SK-MEL-5 (cell line): ENCODE measurements at regions not wholly inside any gene's neighbourhood (a gene's known extent, or its start where the extent isn't known, plus 50 kb on each side); places are given as distances from the start of the nearest gene placed in this dataset.

Experiments used
- DNase-seq: peaks from one replicate; pipeline ENCODE4 v3.0.0-alpha.2; 2016; ENCODE audit warnings: low read depth, low spot score
- in situ Hi-C: cut with HindIII; loops from 2 replicates; pipeline ENCODE4 v1.10.0; 2016; ENCODE audit warnings: low sequenced_read_pairs, high pct_unique_total_duplicates, low pct_unique_long_range_greater_than_20kb

DNA sequence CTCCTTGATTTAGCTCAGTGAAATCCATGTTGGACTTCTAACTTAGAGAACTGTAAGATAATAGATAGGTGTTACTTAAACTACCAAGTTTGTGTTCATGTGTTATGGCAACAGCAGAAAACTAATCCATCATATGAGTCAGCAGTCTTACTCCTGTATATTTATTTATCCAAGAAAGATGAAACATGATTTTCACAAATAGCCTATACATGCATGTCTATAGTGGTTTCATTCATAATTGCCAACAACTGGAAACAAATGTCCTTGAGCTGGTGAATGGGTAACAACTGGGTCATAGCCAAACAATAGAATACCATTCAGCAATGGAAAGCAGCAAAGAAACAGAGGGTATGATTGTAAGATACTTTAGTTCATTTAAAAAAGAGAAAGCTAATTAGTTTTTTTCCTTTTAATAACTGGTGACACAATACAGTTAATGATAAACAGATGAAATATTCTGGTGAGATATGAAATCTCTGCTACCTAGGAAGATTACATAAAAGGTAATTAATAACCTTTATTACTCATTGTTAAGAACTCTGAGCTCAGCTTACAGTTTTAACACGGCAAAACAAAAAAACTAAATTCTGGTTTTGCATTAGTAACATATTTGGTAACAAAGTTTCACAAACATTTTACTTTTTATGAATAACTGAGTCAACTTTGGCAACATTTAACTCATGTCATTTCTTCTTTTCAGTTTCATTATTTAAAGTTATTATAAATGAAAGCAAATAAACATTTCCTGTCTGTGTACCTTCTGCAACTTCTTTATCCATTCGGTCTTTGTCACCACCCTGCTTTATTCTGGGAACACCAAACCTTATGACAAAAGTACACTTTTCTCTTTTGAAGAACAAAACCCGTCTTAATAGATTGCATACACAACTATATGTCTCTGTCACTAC is 181.3 kb downstream of the LIG4 start:
- in situ Hi-C loops = no loop called here
- no peak for DNase-seq

DNA sequence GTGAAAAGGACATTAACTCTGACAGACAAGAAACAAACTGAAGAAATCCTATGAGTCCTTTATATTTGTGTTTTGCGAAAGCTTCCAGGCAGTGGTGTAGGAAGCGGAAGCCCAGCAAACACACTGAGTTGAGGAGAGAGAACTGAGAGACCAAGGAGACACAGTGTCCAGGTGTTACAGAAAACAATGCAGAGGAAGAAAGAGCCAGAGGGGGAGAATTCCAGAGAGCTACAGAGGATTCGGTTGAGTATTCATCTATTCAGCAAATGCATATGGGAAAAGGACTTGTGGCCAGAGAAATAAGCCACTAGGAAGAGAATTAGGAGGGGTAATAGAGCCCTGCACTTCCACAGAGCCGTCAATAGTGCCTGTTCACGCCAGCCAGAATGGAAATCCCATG is 183.5 kb downstream of the LIG4 start:
- DNase-seq = no peak
- in situ Hi-C loops = no loop called here

DNA sequence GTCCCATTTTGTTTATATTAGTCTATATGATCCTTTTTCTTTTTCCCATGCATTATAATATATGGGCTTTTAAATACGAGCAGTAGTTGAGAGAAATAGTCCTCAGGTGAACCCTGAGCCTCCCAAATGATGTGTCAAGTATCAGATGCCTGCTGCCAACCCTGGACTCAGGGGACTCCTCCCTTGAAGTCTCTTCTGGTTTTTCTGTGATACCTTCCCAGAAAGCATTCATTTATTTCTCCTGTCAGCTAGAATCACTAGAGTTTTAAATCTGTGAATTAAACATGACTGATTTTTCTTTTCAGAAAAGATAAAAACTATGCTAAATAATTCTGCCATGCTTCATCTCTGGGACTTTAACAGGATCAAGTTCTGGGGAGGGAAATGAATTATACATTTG is 184.6 kb downstream of the LIG4 start:
- DNase-seq = no peak
- in situ Hi-C loops = no loop called here

- no peak for DNase-seq
- in situ Hi-C loops = no loop called here
Observed at GRCh38 chr13:108026680-108027410, 188.5 kb downstream of the LIG4 start.

DNA sequence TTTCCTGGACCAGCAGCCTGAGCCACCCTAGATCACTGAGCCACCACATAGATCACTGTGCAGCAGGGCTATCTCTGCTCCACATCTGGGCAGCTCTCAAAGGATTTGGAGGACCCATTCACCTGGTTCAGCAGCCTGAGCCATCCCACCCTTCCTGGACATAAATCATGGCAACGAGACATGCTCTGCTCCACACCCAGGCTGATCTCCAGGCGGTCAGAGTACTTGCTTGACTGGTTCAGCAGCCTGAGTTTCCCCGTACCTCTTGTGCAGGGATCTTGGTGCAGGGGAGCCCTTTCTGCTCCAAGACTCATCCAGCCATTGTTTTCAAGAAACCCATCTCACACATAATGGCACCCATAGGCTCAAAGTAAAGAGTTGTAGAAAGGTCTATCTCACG is 195.3 kb downstream of the LIG4 start:
- in situ Hi-C loops = no loop called here
- no peak for DNase-seq

GRCh38 chr13:108018371-108018870 is 196.9 kb downstream of the LIG4 start:
- no peak for DNase-seq
- in situ Hi-C loops = no loop called here

DNA sequence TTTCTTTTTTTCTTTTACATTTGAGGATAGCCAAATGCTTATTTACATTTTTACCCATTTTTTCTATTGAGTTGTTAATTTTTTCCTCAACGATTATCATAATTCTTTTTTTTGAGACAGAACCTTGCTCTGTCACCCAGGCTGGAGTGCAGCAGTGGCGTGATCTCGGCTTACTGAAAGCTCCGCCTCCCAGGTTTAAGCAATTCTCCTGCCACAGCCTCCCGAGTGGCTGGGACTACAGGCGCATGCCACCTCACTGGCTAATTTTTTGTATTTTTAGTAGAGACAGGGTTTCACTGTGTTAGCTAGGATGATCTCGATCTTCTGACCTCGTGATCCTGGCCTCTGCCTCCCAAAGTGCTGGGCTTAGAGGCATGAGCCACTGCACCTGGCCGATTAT is 208.7 kb downstream of the LIG4 start:
- no peak for DNase-seq
- in situ Hi-C loops = no loop called here

DNA sequence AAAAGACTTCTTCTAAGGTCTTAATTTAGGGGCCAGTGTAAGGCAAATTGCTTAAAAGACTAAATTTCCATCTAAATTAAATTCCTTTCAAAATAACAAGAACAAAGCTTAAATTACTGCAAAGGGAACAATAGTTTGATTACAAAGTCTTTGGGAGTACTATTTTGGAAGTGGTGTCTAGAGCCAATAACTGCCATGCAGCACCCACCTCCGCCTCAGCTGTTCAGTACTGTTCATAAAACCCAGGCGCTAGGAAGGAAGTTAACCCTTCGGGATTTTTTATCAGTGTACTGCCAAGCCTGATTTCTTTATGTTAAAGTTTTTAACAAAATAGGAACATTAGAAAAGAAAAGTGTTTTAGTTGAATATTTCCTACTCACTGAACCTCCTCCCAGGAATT is 210.1 kb downstream of the LIG4 start:
- DNase-seq = no peak
- in situ Hi-C loops = no loop called here

DNA sequence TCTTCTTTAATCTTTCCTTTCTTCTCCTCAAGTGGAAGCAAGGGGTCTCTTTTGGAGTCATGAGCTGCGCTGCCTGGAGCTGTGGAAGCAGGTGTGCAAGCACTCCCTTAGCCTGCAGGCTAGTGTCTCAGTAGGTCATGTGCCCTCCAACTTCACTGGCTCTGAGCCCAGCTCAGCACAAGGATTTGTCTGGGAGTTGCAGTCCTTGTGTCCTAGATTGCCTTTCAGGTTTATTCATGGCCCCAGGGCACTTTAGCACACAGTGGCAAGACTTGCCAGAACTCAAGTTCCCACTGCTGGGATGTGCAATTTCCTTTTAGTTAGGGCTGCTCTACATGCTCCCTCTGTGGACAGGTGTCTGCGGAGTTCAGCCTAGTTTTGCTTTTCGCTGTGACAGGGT is 211.7 kb downstream of the LIG4 start:
- in situ Hi-C loops = no loop called here
- no peak for DNase-seq

DNA sequence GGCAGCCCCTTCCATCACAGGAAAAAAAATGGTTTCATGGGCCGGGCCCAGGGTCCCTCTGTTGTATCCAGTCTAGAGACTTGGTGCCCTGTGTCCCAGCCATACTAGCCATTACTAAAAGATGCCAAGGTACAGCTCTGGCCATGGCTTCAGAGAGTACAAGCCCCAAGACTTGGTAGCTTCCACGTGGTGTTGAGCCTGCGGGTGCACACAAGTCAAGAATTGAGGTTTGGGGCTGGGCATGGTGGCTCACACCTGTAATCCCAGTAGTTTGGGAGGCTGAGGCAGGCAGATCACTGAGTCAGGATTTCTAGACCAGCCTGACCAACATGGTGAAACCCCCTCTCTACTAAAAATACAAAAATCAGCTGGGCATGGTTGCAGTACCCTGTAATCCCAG is 214.3 kb downstream of the LIG4 start:
- no peak for DNase-seq
- in situ Hi-C loops = no loop called here

DNA sequence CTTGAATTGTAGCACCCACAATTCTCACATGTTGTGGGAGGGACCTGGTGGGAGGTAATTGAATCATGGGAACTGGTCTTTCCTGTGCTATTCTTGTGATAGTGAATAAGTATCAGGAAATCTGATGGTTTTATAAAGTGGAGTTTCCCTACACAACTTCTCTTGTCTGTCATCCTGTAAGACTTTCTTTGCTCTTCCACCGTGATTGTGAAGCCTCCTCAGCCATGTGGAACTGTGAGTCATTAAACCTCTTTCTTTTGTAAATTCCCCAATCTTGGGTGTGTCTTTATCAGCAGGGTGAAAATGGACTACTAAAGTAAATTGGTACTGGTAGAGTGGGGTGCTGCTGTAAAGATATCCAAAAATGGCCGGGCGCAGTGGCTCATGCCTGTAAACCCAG is 215.6 kb downstream of the LIG4 start:
- in situ Hi-C loops = no loop called here
- no peak for DNase-seq

DNA sequence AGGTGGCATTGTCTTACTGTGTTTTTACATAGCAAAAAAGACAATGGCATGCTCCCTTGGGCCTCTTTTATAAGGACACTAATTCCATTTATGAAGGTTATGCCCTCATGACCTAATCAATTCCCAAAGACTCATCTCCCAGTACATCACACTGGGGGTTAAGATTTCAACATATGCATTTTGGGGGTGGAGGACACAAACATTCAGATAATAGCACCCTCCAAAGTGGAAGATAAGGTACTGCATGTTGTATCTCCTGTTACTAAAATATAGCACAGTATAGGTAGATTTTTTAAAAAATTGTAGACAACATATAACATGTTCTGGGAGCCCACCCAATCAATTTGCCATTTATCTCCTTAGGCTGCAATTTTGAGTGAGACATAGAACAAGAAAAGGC is 221.2 kb downstream of the LIG4 start:
- no peak for DNase-seq
- in situ Hi-C loops = no loop called here

GRCh38 chr13:107993239-107993949 is 221.9 kb downstream of the LIG4 start:
- peak; percentile 9 for DNase-seq
- in situ Hi-C loops = no loop called here

DNA sequence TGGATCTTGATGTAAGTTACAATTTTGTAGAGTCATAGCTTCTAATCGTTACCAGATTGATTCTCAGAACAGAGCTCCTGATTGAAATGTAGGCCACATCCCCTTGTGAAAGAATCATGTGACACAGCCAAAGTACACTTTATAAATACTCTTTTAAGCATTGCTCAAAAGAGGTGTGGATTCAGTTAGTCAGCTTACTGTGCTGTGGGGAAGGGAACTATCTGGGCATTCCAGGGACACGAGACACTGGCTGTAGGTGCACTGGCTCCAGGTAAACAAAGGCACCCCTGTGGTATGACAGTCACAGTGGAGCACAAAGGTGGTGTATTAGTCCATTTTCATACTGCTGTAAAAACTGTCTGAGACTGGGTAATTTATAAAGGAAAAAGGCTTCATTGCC is 222.8 kb downstream of the LIG4 start:
- DNase-seq = no peak
- in situ Hi-C loops = no loop called here

DNA sequence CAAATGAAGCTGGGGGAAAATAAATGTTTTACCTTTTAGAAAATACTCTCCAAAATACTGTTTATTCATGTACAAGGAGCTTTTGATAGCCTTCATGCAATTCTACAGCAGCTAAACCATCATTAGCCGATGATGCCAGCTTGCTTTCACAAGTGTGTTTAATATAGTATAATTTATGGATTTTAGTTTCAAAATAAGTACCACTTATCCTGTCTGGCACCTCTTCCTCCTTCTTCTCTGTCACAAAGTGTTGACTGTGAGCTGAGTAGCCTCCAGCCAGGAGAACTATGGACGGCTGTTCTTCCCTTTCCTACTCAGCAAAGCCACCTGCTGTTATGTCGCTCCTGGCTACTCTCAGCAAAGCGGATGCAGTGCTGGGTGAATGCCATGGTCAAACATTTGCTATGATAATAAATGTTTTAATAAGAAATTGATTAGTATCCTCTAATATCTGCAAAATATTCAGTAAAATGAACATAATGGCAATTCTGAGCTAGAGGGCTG is 238.2 kb downstream of the LIG4 start:
- in situ Hi-C loops = no loop called here
- DNase-seq = no peak

DNA sequence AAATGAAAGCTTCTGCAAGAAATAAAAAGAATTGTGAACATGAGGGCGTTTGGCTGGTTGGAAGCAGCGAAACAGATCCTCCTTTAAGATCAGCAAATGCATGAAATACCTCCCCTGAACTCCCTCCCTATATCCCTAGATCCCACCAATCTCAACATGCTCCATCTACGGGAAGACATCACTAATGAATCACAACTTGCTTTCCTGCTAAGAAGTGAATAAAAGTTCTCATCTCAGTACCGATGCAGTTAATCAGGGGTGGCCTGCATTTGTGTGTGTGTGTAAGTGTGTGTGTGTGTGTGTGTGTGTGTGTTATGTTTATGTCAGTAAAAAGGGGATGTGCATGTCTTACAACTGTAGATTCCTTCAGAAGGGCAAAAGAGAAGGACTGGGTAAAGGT is 238.7 kb downstream of the LIG4 start:
- in situ Hi-C loops = no loop called here
- DNase-seq = no peak

DNA sequence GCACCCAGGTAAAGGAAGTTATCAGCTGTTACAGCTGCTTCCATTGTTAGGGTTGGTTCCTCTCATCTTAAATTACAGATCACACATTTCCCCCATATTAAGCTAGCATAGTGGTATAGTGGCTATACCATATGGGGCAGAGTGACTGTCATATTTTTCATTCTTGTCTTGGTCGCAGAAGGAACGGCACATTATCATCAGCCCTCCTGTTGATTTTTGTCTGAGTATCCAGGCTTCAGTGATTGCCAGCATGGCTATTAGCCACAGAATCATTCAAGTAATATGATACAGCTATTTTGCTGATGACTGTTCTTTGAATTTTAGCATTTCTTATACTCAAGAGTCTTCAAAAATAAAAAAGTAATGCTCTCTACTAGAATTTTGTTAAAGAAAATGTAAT is 240.9 kb downstream of the LIG4 start:
- no peak for DNase-seq
- in situ Hi-C loops = no loop called here

GRCh38 chr13:107969546-107969945 is 245.8 kb downstream of the LIG4 start:
- no peak for DNase-seq

More at GRCh38 chr13:107969546-107969945, 245.8 kb downstream of the LIG4 start:
- in situ Hi-C loops = no loop called here
